ENCODE measurements at regions not wholly inside any gene's neighbourhood (a gene's known extent, or its start where the extent isn't known, plus 50 kb on each side); places are given as distances from the start of the nearest gene placed in this dataset.
"Not testable (repeated sequence)": the region's sequence is repeated elsewhere in the genome, so short reads cannot be mapped to it uniquely, and the experiment has no call there.

DNA sequence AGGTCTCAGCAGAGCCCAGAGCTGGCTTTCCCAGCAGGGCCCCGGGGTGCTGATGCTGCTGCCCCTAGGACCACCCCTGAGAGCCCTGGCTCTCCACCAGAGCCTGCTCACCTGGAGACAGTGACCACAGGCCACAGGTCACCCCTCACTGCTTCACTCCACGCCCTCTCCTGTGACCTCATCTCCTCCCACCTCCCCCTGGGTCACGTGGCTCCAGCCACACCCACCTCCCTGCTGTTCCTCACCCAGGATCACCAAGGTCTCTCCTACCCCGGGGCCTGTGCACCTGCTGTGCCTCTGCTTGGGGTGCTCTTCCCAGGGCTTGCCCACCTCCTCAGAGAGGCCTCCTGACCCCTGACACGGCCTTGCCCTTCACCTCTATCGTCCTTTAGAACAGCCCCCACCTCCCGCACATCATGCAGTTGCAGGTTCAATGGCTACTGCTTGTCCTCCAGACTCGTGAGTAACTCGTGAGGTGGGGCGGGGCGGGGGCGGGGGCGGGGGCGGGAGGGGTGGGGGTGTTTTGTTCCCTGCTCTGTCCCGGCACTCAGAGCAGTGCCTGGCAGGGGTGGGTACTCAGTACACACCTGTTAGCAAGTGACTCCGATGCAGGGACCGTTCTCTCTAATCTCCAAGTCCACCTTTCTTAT, 468.0 kb downstream of the PREX1 start:
- TF ChIP-seq ZNF232 (CRISPR knock-in tag; IDR thresholded peaks at IDR 0.05) = no peak
- TF ChIP-seq, protein P1, sequence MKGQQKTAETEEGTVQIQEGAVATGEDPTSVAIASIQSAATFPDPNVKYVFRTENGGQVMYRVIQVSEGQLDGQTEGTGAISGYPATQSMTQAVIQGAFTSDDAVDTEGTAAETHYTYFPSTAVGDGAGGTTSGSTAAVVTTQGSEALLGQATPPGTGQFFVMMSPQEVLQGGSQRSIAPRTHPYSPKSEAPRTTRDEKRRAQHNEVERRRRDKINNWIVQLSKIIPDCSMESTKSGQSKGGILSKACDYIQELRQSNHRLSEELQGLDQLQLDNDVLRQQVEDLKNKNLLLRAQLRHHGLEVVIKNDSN (CRISPR knock-in tag; IDR thresholded peaks at IDR 0.05) = no peak
- TF ChIP-seq, protein P2, sequence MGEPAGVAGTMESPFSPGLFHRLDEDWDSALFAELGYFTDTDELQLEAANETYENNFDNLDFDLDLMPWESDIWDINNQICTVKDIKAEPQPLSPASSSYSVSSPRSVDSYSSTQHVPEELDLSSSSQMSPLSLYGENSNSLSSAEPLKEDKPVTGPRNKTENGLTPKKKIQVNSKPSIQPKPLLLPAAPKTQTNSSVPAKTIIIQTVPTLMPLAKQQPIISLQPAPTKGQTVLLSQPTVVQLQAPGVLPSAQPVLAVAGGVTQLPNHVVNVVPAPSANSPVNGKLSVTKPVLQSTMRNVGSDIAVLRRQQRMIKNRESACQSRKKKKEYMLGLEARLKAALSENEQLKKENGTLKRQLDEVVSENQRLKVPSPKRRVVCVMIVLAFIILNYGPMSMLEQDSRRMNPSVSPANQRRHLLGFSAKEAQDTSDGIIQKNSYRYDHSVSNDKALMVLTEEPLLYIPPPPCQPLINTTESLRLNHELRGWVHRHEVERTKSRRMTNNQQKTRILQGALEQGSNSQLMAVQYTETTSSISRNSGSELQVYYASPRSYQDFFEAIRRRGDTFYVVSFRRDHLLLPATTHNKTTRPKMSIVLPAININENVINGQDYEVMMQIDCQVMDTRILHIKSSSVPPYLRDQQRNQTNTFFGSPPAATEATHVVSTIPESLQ (CRISPR knock-in tag; IDR thresholded peaks at IDR 0.05) = no peak
- TF ChIP-seq, protein P3, sequence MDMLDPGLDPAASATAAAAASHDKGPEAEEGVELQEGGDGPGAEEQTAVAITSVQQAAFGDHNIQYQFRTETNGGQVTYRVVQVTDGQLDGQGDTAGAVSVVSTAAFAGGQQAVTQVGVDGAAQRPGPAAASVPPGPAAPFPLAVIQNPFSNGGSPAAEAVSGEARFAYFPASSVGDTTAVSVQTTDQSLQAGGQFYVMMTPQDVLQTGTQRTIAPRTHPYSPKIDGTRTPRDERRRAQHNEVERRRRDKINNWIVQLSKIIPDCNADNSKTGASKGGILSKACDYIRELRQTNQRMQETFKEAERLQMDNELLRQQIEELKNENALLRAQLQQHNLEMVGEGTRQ (CRISPR knock-in tag; IDR thresholded peaks at IDR 0.05) = peak; percentile 44; the same call in 1 of the 2 replicates
- TF ChIP-seq, protein P4, sequence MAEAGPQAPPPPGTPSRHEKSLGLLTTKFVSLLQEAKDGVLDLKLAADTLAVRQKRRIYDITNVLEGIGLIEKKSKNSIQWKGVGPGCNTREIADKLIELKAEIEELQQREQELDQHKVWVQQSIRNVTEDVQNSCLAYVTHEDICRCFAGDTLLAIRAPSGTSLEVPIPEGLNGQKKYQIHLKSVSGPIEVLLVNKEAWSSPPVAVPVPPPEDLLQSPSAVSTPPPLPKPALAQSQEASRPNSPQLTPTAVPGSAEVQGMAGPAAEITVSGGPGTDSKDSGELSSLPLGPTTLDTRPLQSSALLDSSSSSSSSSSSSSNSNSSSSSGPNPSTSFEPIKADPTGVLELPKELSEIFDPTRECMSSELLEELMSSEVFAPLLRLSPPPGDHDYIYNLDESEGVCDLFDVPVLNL (CRISPR knock-in tag; IDR thresholded peaks at IDR 0.05; ENCODE audit: borderline replicate concordance, low read depth) = no peak
- no peak for ATAC-seq
- Mint-ChIP-seq H3K27ac (no peak overlapping the region), H3K27me3 (ENCODE audit: low read depth) (no peaks in the 10 kb centered on the region; the same call in 1 of the 2 replicates), H3K9me3 (peaks cover 29% of the 10 kb centered on the region), H3K4me3 (no peak overlapping the region), H3K36me3 (peaks cover 5% of the 10 kb centered on the region), H3K4me1 (peaks cover 5% of the 10 kb centered on the region)
- ChIA-PET POLR2A (no interaction called here), CTCF (interaction anchor here (0.9 kb wide), 1 partner anchor 261 kb away, joined by 3 read pairs; no protein-coding TSS in a partner anchor)
- DNase-seq (ENCODE audit: low spot score) = no peak

DNA sequence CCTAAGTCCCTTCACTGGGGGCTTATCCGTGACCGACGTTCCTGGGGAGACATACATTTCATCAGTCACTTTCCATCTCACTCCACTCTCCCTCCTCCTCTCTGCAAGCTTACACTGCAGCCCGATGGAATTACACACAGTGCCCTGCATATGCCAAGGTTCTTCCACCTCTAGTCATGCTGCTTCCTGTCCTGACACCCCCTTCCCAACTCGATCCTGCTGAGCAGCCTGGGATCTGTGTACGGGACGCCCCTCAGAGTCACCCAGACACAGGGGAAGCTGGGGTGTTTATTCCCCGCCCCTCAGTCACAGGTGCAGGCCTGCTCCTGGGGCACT, 468.8 kb downstream of the PREX1 start:
- CTCF ChIA-PET = interaction anchor here (0.8 kb wide), 1 partner anchor 15 kb away, joined by 3 read pairs; no protein-coding TSS in a partner anchor
- POLR2A ChIA-PET; H3K4me1 Mint-ChIP-seq; H3K27me3 Mint-ChIP-seq (ENCODE audit: low read depth); H3K4me3 Mint-ChIP-seq; H3K27ac Mint-ChIP-seq; H3K36me3 Mint-ChIP-seq; DNase-seq (ENCODE audit: low spot score); ATAC-seq: not testable (repeated sequence)
- H3K9me3 Mint-ChIP-seq = peaks cover 33% of the 10 kb centered on the region

DNA sequence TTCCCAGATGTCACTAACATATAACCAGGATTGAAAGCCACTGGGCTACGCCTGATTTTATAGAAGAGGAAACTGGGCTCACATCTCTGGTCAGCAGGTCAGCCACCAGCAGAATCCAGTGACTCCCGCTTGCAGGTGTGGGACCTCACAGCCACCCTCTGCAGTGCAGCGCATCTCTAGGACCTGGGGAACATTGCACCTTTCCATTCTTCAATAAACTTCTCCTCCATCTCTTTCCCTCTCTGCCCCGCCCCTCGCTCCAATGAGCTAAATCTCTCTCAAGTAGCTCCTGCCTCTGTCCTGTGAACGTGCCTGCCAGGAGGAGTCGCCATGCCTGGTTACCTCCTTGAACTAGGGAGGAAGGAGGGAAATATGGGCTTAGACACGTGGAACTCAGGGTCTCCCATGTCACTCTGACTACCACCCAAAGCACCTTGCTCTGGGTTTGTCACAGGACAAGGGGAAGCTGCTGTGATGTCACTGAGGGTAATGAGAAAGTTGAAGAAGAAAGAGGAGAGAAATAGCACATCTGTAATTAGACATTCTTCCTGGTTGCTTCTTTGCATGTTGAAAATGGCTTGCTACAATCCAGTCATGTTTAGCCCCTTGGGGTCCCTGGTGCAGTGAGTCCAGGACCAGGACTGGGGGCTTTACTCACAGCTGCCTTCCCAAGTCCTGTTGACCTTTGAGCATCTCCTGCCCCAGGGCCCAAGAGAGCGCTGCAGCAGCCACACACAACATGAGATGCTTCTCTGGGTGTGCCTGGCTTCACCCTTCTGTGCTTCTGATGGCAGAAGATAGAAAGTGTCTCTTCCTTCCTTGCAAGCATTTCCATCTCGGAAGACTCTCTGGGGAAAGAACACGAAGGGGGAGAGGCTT, 469.4 kb downstream of the PREX1 start:
- POLR2A ChIA-PET = no interaction called here
- CTCF ChIA-PET = interaction anchor here (0.5 to 0.8 kb wide), 2 partner anchors 16 to 515 kb away, joined by 3 read pairs; no protein-coding TSS in a partner anchor

More for the DNA sequence above, 469.4 kb downstream of the PREX1 start:
- Mint-ChIP-seq H3K9me3 (peaks cover 36% of the 10 kb centered on the region), H3K4me1 (peaks cover 5% of the 10 kb centered on the region), H3K27me3 (ENCODE audit: low read depth) (no peaks in the 10 kb centered on the region), H3K36me3 (peaks cover 9% of the 10 kb centered on the region), H3K27ac (no peak overlapping the region), H3K4me3 (no peak overlapping the region)
- DNase-seq (ENCODE audit: low spot score) (no peak), ATAC-seq (no peak)
- TF ChIP-seq CREM (CRISPR knock-in tag; IDR thresholded peaks at IDR 0.05) (no peak), MXD4 (CRISPR knock-in tag; IDR thresholded peaks at IDR 0.05; ENCODE audit: borderline replicate concordance) (no peak), ZNF232 (CRISPR knock-in tag; IDR thresholded peaks at IDR 0.05) (no peak), ZNF671 (CRISPR knock-in tag; IDR thresholded peaks at IDR 0.05) (no peak), FOXJ3 (CRISPR knock-in tag; IDR thresholded peaks at IDR 0.05; ENCODE audit: borderline replicate concordance) (no peak), GTF2I (CRISPR knock-in tag; conservative IDR thresholded peaks at IDR 0.05) (no peak), ETV6 (CRISPR knock-in tag; IDR thresholded peaks at IDR 0.05) (no peak), ESRRA (CRISPR knock-in tag; IDR thresholded peaks at IDR 0.05; ENCODE audit: borderline replicate concordance) (no peak)
- TF ChIP-seq, protein P5, sequence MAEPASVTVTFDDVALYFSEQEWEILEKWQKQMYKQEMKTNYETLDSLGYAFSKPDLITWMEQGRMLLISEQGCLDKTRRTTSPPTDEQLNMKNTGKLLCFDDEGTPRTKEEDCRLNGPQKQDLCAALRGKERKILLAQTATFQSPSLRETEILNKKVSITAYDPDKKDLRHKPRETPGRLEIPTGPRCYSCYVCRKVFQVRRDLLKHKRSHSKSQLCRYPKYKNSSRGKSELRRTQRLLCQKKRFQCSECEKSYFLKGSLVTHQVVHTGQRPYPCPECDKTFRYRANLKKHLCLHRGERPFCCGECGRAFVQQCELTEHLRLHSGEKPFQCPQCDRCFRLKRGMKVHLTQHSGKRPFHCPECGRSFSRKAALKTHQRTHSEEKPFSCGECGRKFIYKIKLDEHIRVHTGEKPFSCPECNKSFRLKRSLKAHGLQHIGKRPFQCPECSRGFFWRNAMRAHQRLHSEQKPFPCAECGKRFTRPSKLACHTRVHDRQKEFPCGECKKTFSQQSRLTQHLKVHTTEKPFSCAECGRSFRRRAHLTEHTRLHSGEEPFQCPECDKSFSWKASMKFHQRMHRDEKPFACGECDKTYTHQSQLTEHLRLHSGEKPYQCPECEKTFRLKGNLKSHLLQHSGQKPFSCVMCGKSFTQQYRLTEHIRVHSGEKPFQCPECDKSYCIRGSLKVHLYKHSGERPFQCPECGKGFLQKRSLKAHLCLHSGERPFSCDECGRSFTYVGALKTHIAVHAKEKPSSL (CRISPR knock-in tag; conservative IDR thresholded peaks at IDR 0.05) = no peak
- TF ChIP-seq, protein P6, sequence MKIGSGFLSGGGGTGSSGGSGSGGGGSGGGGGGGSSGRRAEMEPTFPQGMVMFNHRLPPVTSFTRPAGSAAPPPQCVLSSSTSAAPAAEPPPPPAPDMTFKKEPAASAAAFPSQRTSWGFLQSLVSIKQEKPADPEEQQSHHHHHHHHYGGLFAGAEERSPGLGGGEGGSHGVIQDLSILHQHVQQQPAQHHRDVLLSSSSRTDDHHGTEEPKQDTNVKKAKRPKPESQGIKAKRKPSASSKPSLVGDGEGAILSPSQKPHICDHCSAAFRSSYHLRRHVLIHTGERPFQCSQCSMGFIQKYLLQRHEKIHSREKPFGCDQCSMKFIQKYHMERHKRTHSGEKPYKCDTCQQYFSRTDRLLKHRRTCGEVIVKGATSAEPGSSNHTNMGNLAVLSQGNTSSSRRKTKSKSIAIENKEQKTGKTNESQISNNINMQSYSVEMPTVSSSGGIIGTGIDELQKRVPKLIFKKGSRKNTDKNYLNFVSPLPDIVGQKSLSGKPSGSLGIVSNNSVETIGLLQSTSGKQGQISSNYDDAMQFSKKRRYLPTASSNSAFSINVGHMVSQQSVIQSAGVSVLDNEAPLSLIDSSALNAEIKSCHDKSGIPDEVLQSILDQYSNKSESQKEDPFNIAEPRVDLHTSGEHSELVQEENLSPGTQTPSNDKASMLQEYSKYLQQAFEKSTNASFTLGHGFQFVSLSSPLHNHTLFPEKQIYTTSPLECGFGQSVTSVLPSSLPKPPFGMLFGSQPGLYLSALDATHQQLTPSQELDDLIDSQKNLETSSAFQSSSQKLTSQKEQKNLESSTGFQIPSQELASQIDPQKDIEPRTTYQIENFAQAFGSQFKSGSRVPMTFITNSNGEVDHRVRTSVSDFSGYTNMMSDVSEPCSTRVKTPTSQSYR (CRISPR knock-in tag; IDR thresholded peaks at IDR 0.05) = no peak
- TF ChIP-seq, protein P7, sequence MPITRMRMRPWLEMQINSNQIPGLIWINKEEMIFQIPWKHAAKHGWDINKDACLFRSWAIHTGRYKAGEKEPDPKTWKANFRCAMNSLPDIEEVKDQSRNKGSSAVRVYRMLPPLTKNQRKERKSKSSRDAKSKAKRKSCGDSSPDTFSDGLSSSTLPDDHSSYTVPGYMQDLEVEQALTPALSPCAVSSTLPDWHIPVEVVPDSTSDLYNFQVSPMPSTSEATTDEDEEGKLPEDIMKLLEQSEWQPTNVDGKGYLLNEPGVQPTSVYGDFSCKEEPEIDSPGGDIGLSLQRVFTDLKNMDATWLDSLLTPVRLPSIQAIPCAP (CRISPR knock-in tag; IDR thresholded peaks at IDR 0.05) = no peak
